Tibial nerve (tissue), 4 donors: ENCODE measurements at regions not wholly inside any gene's neighbourhood (a gene's known extent, or its start where the extent isn't known, plus 50 kb on each side); places are given as distances from the start of the nearest gene placed in this dataset.

Source experiments
- EP300 ChIP-seq, 2 donors: sonication (generic); formaldehyde crosslinking; IDR thresholded peaks; one replicate each; pipeline ENCODE4 v1.6.1; 2017; ENCODE audit warnings: antibody characterized with exemption in 2 of 2, mild to moderate bottlenecking in 1 of 2
- POLR2A ChIP-seq, 2 donors: fragments of 450-650 bp; IDR thresholded peaks; one replicate each; pipeline ENCODE4 v1.6.1; 2017; ENCODE audit warnings: antibody characterized with exemption in 2 of 2, mild to moderate bottlenecking in 2 of 2, moderate library complexity in 2 of 2
- TF ChIP-seq, protein P1 (sequence below), 5 experiments: fragments of 200-600 bp in 3 of 5; fragments of 450-650 bp in 2 of 5; sonication (generic) in 3 of 5; IDR thresholded peaks; one replicate each; pipeline ENCODE4 v1.5.1; 2016 to 2019; ENCODE audit warnings: antibody characterized with exemption in 5 of 5, mild to moderate bottlenecking in 3 of 5, moderate library complexity in 2 of 5

DNA sequence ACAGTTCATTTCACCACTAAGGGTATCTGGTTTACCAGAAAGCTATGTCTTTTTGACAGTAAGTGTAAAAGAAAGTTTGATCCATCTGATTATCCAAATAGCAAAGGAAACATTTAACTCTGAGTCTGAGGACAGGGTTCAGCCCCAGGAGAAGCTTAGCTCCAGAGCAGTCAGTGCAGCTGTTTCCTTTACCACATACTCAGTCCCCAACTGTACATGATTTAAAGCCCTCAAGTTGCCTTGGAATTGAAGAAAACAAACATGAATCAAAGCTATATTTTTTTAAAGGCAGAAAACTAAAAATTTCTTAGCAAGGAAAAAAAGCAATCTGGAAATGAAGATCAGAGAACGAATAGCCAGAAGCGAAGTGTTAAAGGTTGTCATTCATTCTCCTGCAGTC lies 746.0 kb downstream of the METTL4 start:
- TF ChIP-seq, protein P1, sequence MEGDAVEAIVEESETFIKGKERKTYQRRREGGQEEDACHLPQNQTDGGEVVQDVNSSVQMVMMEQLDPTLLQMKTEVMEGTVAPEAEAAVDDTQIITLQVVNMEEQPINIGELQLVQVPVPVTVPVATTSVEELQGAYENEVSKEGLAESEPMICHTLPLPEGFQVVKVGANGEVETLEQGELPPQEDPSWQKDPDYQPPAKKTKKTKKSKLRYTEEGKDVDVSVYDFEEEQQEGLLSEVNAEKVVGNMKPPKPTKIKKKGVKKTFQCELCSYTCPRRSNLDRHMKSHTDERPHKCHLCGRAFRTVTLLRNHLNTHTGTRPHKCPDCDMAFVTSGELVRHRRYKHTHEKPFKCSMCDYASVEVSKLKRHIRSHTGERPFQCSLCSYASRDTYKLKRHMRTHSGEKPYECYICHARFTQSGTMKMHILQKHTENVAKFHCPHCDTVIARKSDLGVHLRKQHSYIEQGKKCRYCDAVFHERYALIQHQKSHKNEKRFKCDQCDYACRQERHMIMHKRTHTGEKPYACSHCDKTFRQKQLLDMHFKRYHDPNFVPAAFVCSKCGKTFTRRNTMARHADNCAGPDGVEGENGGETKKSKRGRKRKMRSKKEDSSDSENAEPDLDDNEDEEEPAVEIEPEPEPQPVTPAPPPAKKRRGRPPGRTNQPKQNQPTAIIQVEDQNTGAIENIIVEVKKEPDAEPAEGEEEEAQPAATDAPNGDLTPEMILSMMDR (IDR thresholded peaks at IDR 0.05), result no peak
- TF ChIP-seq EP300 (IDR thresholded peaks at IDR 0.05), result no peak
- no peak for TF ChIP-seq POLR2A (IDR thresholded peaks at IDR 0.05)
